ENCODE measurements at regions not wholly inside any gene's neighbourhood (a gene's known extent, or its start where the extent isn't known, plus 50 kb on each side); places are given as distances from the start of the nearest gene placed in this dataset.

GRCh38 chr1:181284978-181285377 lies 196.5 kb downstream of the IER5 start:
- Histone ChIP-seq H3K27ac (no peak overlapping the region), H3K9me3 (peaks cover 19% of the 10 kb centered on the region), H3K4me1 (no peaks in the 10 kb centered on the region), H3K36me3 (no peaks in the 10 kb centered on the region), H3K27me3 (no peaks in the 10 kb centered on the region), H3K4me3 (no peak overlapping the region)
- no peak for DNase-seq (ENCODE audit: low spot score in 2 of 2)
- TF ChIP-seq POLR2A (IDR thresholded peaks at IDR 0.05) (no peak), CTCF (IDR thresholded peaks at IDR 0.05) (no peak), EP300 (IDR thresholded peaks at IDR 0.05) (no peak)

- no peak overlapping the region for H3K27ac ChIP-seq
- no peak overlapping the region for H3K4me3 ChIP-seq
- no peaks in the 10 kb centered on the region for H3K4me1 ChIP-seq
- WGBS, result 72% methylated on average over 3 of the region's 3 CpGs
- peaks cover 6% of the 10 kb centered on the region for H3K27me3 ChIP-seq
- DNase-seq (ENCODE audit: low spot score in 2 of 2), result no peak
- TF ChIP-seq POLR2AphosphoS5 (IDR thresholded peaks at IDR 0.05) (no peak), POLR2A (IDR thresholded peaks at IDR 0.05) (no peak), EP300 (IDR thresholded peaks at IDR 0.05) (no peak), CTCF (IDR thresholded peaks at IDR 0.05) (no peak)
- H3K9me3 ChIP-seq, result no peaks in the 10 kb centered on the region
- H3K36me3 ChIP-seq, result no peaks in the 10 kb centered on the region
These were observed 188.1 kb upstream of the CACNA1E start for GRCh38 chr1:181295217-181295616.

GRCh38 chr1:181296180-181296579 lies 187.1 kb upstream of the CACNA1E start:
- Histone ChIP-seq H3K4me1 (no peaks in the 10 kb centered on the region), H3K27ac (no peak overlapping the region), H3K27me3 (peaks cover 6% of the 10 kb centered on the region), H3K9me3 (no peaks in the 10 kb centered on the region), H3K36me3 (no peaks in the 10 kb centered on the region), H3K4me3 (no peak overlapping the region)
- DNase-seq (ENCODE audit: low spot score in 2 of 2), result no peak
- 67% methylated on average over 2 of the region's 2 CpGs for WGBS
- no peak for TF ChIP-seq POLR2AphosphoS5 (IDR thresholded peaks at IDR 0.05)
- TF ChIP-seq EP300 (IDR thresholded peaks at IDR 0.05), result no peak
- no peak for TF ChIP-seq CTCF (IDR thresholded peaks at IDR 0.05)

GRCh38 chr1:181308098-181308497 lies 175.2 kb upstream of the CACNA1E start:
- no peak for DNase-seq (ENCODE audit: low spot score in 2 of 2)
- no peaks in the 10 kb centered on the region for H3K9me3 ChIP-seq
- H3K4me1 ChIP-seq, result no peaks in the 10 kb centered on the region
- H3K27ac ChIP-seq, result no peak overlapping the region
- no peak overlapping the region for H3K4me3 ChIP-seq
- 45% methylated on average over 3 of the region's 3 CpGs for WGBS
- no peaks in the 10 kb centered on the region for H3K36me3 ChIP-seq
- TF ChIP-seq CTCF (IDR thresholded peaks at IDR 0.05) (no peak), EP300 (IDR thresholded peaks at IDR 0.05) (no peak)
- peaks cover 24% of the 10 kb centered on the region for H3K27me3 ChIP-seq

GRCh38 chr1:181310560-181310959 lies 172.8 kb upstream of the CACNA1E start:
- Histone ChIP-seq H3K27me3 (peaks cover 49% of the 10 kb centered on the region), H3K4me3 (no peak overlapping the region), H3K36me3 (no peaks in the 10 kb centered on the region), H3K27ac (no peak overlapping the region), H3K9me3 (no peaks in the 10 kb centered on the region), H3K4me1 (no peaks in the 10 kb centered on the region)
- no peak for DNase-seq (ENCODE audit: low spot score in 2 of 2)
- TF ChIP-seq POLR2AphosphoS5 (IDR thresholded peaks at IDR 0.05) (no peak), EP300 (IDR thresholded peaks at IDR 0.05) (no peak), CTCF (IDR thresholded peaks at IDR 0.05) (no peak), POLR2A (IDR thresholded peaks at IDR 0.05) (no peak)
- 60% methylated on average over 2 of the region's 2 CpGs for WGBS

Data from suprapubic skin (tissue), 4 donors.